Caco-2 (cell line): ENCODE measurements at regions not wholly inside any gene's neighbourhood (a gene's known extent, or its start where the extent isn't known, plus 50 kb on each side); places are given as distances from the start of the nearest gene placed in this dataset.

ENCODE experiments used
- BruUV-seq: library from RNA; stranded (reverse); fragments of 400-500 nt; replicated peaks from 2 replicates; lab custom pipeline; 2021; lab: Mats Ljungman, UMichigan
- CTCF ChIA-PET: fragments of 300-600 bp; sonication (Branson Sonifier 250); formaldehyde crosslinking; loops from one replicate; lab custom pipeline; 2022; ENCODE audit warnings: antibody characterized with exemption; lab: Charles Lee
- POLR2A ChIA-PET: fragments of 300-600 bp; sonication (Branson Sonifier 250); formaldehyde crosslinking; loops from one replicate; lab custom pipeline; 2022; ENCODE audit warnings: antibody characterized with exemption; lab: Charles Lee
- DNase-seq, 2 experiments: peaks; one replicate each; pipeline versions ENCODE4 v3.0.0 to v3.0.0-alpha.2; 2020 to 2022
- H3K27me3 ChIP-seq: replicated peaks from 2 replicates; pipeline ENCODE4 v1.6.0; 2011; ENCODE audit warnings: low read length; ENCODE audit not compliant: control insufficient read depth, insufficient read depth
- H3K36me3 ChIP-seq: 2 replicates; pipeline ENCODE4 v1.5.1; 2011; ENCODE audit warnings: low read length; ENCODE audit not compliant: control insufficient read depth, insufficient read depth
- H3K4me1 ChIP-seq: fragments of 250-450 bp; sonication (Bioruptor Pico); 2 replicates; pipeline ENCODE4 v1.5.1; 2020; ENCODE audit warnings: mild to moderate bottlenecking
- H3K4me3 ChIP-seq: 2 replicates; pipeline ENCODE4 v1.5.1; 2011; ENCODE audit warnings: low read depth, mild to moderate bottlenecking, control low read depth, low read length
- H3K9me3 ChIP-seq: fragments of 250-450 bp; sonication (Bioruptor Pico); 2 replicates; pipeline ENCODE4 v1.5.1; 2020; ENCODE audit warnings: mild to moderate bottlenecking, moderate library complexity
- H3K27ac Mint-ChIP-seq: one replicate; pipeline ENCODE4 v1.8.0; 2022; ENCODE audit warnings: mixed read lengths; ENCODE audit not compliant: unreplicated experiment
- H3K27me3 Mint-ChIP-seq: one replicate; pipeline ENCODE4 v1.8.0; 2022; ENCODE audit warnings: mixed read lengths; ENCODE audit not compliant: insufficient read depth, unreplicated experiment
- H3K36me3 Mint-ChIP-seq: one replicate; pipeline ENCODE4 v1.8.0; 2022; ENCODE audit warnings: mild to moderate bottlenecking, mixed read lengths; ENCODE audit not compliant: insufficient read depth, unreplicated experiment
- H3K4me1 Mint-ChIP-seq: one replicate; pipeline ENCODE4 v1.8.0; 2022; ENCODE audit warnings: low read depth, mixed read lengths; ENCODE audit not compliant: unreplicated experiment
- H3K4me3 Mint-ChIP-seq: one replicate; pipeline ENCODE4 v1.8.0; 2022; ENCODE audit warnings: mild to moderate bottlenecking, moderate library complexity, mixed read lengths; ENCODE audit not compliant: unreplicated experiment
- H3K9me3 Mint-ChIP-seq: one replicate; pipeline ENCODE4 v1.8.0; 2022; ENCODE audit warnings: mixed read lengths; ENCODE audit not compliant: unreplicated experiment
- intact Hi-C: fragments of 100-400 bp; cut with micrococcal nuclease; formaldehyde crosslinking; loops from one replicate; pipeline ENCODE4 v1.10.0; 2022; ENCODE audit not compliant: unreplicated experiment
- TF ChIP-seq, protein P1 (sequence below), 2 experiments: fragments of 200-600 bp in 1 of 2; IDR thresholded peaks; 1 replicate in 1 of 2; 2 replicates in 1 of 2; pipeline versions ENCODE4 v1.5.1 to v1.8.0; 2011 to 2022; ENCODE audit warnings: antibody characterized with exemption in 1 of 2, control low read depth in 1 of 2, inconsistent platforms in 1 of 2, low read depth in 1 of 2, low read length in 1 of 2, mild to moderate bottlenecking in 1 of 2, moderate library complexity in 1 of 2; ENCODE audit not compliant: insufficient read depth in 1 of 2, severe bottlenecking in 1 of 2, unreplicated experiment in 1 of 2

DNA sequence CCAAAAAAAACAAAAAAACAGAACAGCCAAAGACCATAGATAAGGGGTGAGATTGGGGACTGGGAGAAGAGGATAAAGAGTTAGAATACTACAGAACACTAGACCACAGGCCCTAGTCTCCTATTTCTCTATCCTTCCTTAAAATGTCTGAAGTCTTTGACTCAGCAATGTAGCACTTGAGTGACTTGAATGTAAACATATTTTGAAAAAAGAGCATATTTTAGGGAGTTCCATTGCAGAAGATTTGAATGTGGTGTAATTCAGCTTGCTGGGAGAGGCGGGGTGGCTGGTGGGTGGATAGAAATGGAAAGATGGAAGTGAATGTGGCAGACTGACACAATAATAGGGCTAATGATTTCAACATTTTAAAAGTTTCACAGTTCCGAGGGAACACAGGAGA, 144.9 kb downstream of the CHIC2 start:
- H3K27ac Mint-ChIP-seq: peak overlapping the region; percentile 40
- H3K9me3 Mint-ChIP-seq: no peaks in the 10 kb centered on the region
- H3K36me3 Mint-ChIP-seq: no peaks in the 10 kb centered on the region
- ChIA-PET POLR2A (interaction anchor here (0.7 kb wide), 1 partner anchor 10 kb away, joined by 8 read pairs; no protein-coding TSS in a partner anchor), CTCF (interaction anchor here (1.6 kb wide), 1 partner anchor 10 kb away, joined by 11 read pairs; no protein-coding TSS in a partner anchor)
- H3K27me3 Mint-ChIP-seq: no peaks in the 10 kb centered on the region
- Histone ChIP-seq H3K27me3 (no peaks in the 10 kb centered on the region), H3K4me3 (no peak overlapping the region), H3K36me3 (no peaks in the 10 kb centered on the region), H3K4me1 (peaks cover 39% of the 10 kb centered on the region), H3K9me3 (no peaks in the 10 kb centered on the region)
- no peak for DNase-seq
- BruUV-seq: no TSS peak
- no peak overlapping the region for H3K4me3 Mint-ChIP-seq
- intact Hi-C loops: no loop called here
- H3K4me1 Mint-ChIP-seq: peaks cover 35% of the 10 kb centered on the region
- TF ChIP-seq, protein P1, sequence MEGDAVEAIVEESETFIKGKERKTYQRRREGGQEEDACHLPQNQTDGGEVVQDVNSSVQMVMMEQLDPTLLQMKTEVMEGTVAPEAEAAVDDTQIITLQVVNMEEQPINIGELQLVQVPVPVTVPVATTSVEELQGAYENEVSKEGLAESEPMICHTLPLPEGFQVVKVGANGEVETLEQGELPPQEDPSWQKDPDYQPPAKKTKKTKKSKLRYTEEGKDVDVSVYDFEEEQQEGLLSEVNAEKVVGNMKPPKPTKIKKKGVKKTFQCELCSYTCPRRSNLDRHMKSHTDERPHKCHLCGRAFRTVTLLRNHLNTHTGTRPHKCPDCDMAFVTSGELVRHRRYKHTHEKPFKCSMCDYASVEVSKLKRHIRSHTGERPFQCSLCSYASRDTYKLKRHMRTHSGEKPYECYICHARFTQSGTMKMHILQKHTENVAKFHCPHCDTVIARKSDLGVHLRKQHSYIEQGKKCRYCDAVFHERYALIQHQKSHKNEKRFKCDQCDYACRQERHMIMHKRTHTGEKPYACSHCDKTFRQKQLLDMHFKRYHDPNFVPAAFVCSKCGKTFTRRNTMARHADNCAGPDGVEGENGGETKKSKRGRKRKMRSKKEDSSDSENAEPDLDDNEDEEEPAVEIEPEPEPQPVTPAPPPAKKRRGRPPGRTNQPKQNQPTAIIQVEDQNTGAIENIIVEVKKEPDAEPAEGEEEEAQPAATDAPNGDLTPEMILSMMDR (IDR thresholded peaks at IDR 0.05; ENCODE audit: insufficient read depth in 1 of 2, low read depth in 1 of 2, low read length in 1 of 2, severe bottlenecking in 1 of 2, unreplicated experiment in 1 of 2): no peak

- POLR2A ChIA-PET: no interaction called here
- intact Hi-C loops: no loop called here
- no peak overlapping the region for H3K4me3 Mint-ChIP-seq
Measured at GRCh38 chr4:53917729-53918128, 146.7 kb downstream of the CHIC2 start.

DNA sequence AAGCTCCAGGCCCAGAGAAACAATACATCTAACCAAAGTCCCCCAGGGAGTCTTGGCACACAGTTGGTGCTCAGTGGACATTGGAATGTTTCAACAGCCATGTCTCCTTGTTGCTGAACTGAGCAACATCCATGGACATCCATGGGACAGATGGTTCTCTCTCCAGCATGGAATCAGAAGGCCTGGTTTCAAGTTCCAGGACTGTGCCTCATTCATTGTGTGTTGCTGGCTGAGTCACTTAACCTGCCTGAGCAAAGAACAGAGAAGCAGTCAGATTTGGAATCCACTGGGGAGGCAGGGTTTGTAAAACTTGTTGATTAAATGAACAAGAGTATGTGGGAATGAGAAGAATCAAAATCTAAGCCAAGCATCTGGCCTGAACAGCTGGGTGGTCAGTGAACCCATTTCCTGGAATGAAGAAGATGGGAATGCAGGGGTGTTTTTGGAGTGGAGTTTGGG, 147.9 kb downstream of the CHIC2 start:
- Mint-ChIP-seq H3K4me3 (no peak overlapping the region), H3K27ac (no peak overlapping the region)

More at GRCh38 chr4:53917729-53918128, 146.7 kb downstream of the CHIC2 start:
- no peak for DNase-seq
- BruUV-seq: no TSS peak
- Histone ChIP-seq H3K9me3 (no peaks in the 10 kb centered on the region), H3K4me3 (no peak overlapping the region), H3K36me3 (no peaks in the 10 kb centered on the region), H3K27me3 (no peaks in the 10 kb centered on the region), H3K4me1 (peaks cover 35% of the 10 kb centered on the region)
- H3K9me3 Mint-ChIP-seq: no peaks in the 10 kb centered on the region
- CTCF ChIA-PET: no interaction called here
- peaks cover 33% of the 10 kb centered on the region for H3K4me1 Mint-ChIP-seq
- no peaks in the 10 kb centered on the region for H3K27me3 Mint-ChIP-seq
- H3K36me3 Mint-ChIP-seq: no peaks in the 10 kb centered on the region
- TF ChIP-seq, protein P1 (IDR thresholded peaks at IDR 0.05; ENCODE audit: insufficient read depth in 1 of 2, low read depth in 1 of 2, low read length in 1 of 2, severe bottlenecking in 1 of 2, unreplicated experiment in 1 of 2): no peak
- no peak overlapping the region for H3K27ac Mint-ChIP-seq

More for the DNA sequence above, 147.9 kb downstream of the CHIC2 start:
- ChIA-PET POLR2A (no interaction called here), CTCF (no interaction called here)
- Histone ChIP-seq H3K36me3 (no peaks in the 10 kb centered on the region), H3K9me3 (no peaks in the 10 kb centered on the region), H3K4me3 (no peak overlapping the region), H3K4me1 (peaks cover 29% of the 10 kb centered on the region), H3K27me3 (no peaks in the 10 kb centered on the region)
- no TSS peak for BruUV-seq
- intact Hi-C loops: no loop called here
- Mint-ChIP-seq H3K36me3 (no peaks in the 10 kb centered on the region), H3K9me3 (no peaks in the 10 kb centered on the region), H3K4me1 (peaks cover 33% of the 10 kb centered on the region), H3K27me3 (no peaks in the 10 kb centered on the region)
- no peak for DNase-seq
- TF ChIP-seq, protein P1 (IDR thresholded peaks at IDR 0.05; ENCODE audit: insufficient read depth in 1 of 2, low read depth in 1 of 2, low read length in 1 of 2, severe bottlenecking in 1 of 2, unreplicated experiment in 1 of 2): no peak
